B cell (primary cell): ENCODE measurements at regions not wholly inside any gene's neighbourhood (a gene's known extent, or its start where the extent isn't known, plus 50 kb on each side); places are given as distances from the start of the nearest gene placed in this dataset.

Experiments used
- ATAC-seq: fragments of 200-7000 bp; cut with Tn5 transposase; one replicate; pipeline ENCODE4 v1.10.0; 2021; ENCODE audit warnings: low read depth, mild to moderate bottlenecking, moderate number of reproducible peaks, moderate library complexity
- CTCF ChIA-PET: fragments of 350-600 bp; sonication (Branson Sonifier 250); formaldehyde crosslinking; loops from one replicate; lab custom pipeline; 2021; ENCODE audit warnings: antibody characterized with exemption, inconsistent platforms; lab: Charles Lee
- POLR2A ChIA-PET: fragments of 350-600 bp; sonication (Branson Sonifier 250); formaldehyde crosslinking; loops from one replicate; lab custom pipeline; 2021; ENCODE audit warnings: antibody characterized with exemption; lab: Charles Lee
- DNase-seq: peaks from one replicate; pipeline ENCODE4 v3.0.0; 2013
- H2AFZ ChIP-seq: 2 replicates; pipeline ENCODE4 v1.6.1; 2012; ENCODE audit warnings: mild to moderate bottlenecking, low read depth, low read length; ENCODE audit not compliant: insufficient read depth, poor library complexity, severe bottlenecking
- H3K27ac ChIP-seq, 2 donors: 1 replicate in 1 of 2; 2 replicates in 1 of 2; pipeline ENCODE4 v1.5.1; 2012 to 2013; ENCODE audit warnings: low read length in 2 of 2, mild to moderate bottlenecking in 2 of 2, moderate library complexity in 1 of 2
- H3K27me3 ChIP-seq, 4 experiments: fragments of 200-600 bp in 1 of 4; sonication (generic) in 1 of 4; replicated peaks in 1 of 4; 1 replicate in 2 of 4; 2 replicates in 2 of 4; pipeline versions ENCODE4 v1.6.1 to v1.7.0; 2013 to 2016; ENCODE audit warnings: low read length in 3 of 4, mild to moderate bottlenecking in 2 of 4, mixed read lengths in 1 of 4, moderate library complexity in 1 of 4; ENCODE audit not compliant: insufficient read depth in 4 of 4, control insufficient read depth in 3 of 4; ENCODE audit errors: control extremely low read depth in 1 of 4
- H3K36me3 ChIP-seq, 2 experiments: replicated peaks in 1 of 2; 1 replicate in 1 of 2; 2 replicates in 1 of 2; pipeline versions ENCODE4 v1.6.1 to v1.7.1; 2013; ENCODE audit warnings: low read length in 1 of 2; ENCODE audit not compliant: insufficient read depth in 2 of 2, control insufficient read depth in 1 of 2; ENCODE audit errors: control extremely low read depth in 1 of 2, extremely low read depth in 1 of 2
- H3K4me1 ChIP-seq, 2 donors: fragments of 200-600 bp in 1 of 2; sonication (generic) in 1 of 2; 1 replicate in 1 of 2; 2 replicates in 1 of 2; pipeline versions ENCODE4 v1.5.1 to v1.6.1; 2013 to 2017; ENCODE audit warnings: low read length in 2 of 2; ENCODE audit not compliant: control insufficient read depth in 2 of 2, insufficient read depth in 2 of 2
- H3K4me2 ChIP-seq: replicated peaks from 2 replicates; pipeline ENCODE3; 2012; ENCODE audit warnings: mild to moderate bottlenecking, low read depth, low read length; ENCODE audit not compliant: poor library complexity, severe bottlenecking
- H3K4me3 ChIP-seq, 5 experiments: fragments of 200-600 bp in 1 of 5; sonication (generic) in 1 of 5; 1 replicate in 3 of 5; 2 replicates in 2 of 5; pipeline versions ENCODE4 v1.5.1 to v1.7.0; 2011 to 2016; ENCODE audit warnings: low read length in 4 of 5, mild to moderate bottlenecking in 4 of 5, low read depth in 2 of 5, control low read depth in 1 of 5, moderate library complexity in 1 of 5; ENCODE audit not compliant: insufficient read depth in 1 of 5; ENCODE audit errors: control extremely low read depth in 1 of 5, extremely low read depth in 1 of 5
- H3K79me2 ChIP-seq: fragments of 200-600 bp; sonication (generic); one replicate; pipeline ENCODE4 v1.6.0; 2016; ENCODE audit warnings: low read length; ENCODE audit not compliant: control insufficient read depth, insufficient read depth
- H3K9ac ChIP-seq: fragments of 200-600 bp; sonication (generic); 2 replicates; pipeline ENCODE4 v1.6.1; 2017; ENCODE audit warnings: mild to moderate bottlenecking, low read length, moderate library complexity
- H3K9me3 ChIP-seq, 3 donors: one replicate each; pipeline versions ENCODE4 v1.6.1 to v1.7.1; 2013; ENCODE audit warnings: low read length in 2 of 3; ENCODE audit not compliant: control insufficient read depth in 2 of 3, insufficient read depth in 1 of 3; ENCODE audit errors: control extremely low read depth in 1 of 3
- H4K20me1 ChIP-seq: 2 replicates; pipeline ENCODE4 v1.6.0; 2012; ENCODE audit warnings: mild to moderate bottlenecking, low read length; ENCODE audit not compliant: insufficient read depth, control insufficient read depth, poor library complexity, severe bottlenecking
- H3K27ac Mint-ChIP-seq: one replicate; pipeline ENCODE4 v1.8.0; 2021; ENCODE audit warnings: mixed read lengths
- H3K27me3 Mint-ChIP-seq: one replicate; pipeline ENCODE4 v1.8.0; 2021; ENCODE audit warnings: mixed read lengths
- H3K4me1 Mint-ChIP-seq: one replicate; pipeline ENCODE4 v1.8.0; 2021; ENCODE audit warnings: mixed read lengths
- H3K4me3 Mint-ChIP-seq: one replicate; pipeline ENCODE4 v1.8.0; 2021; ENCODE audit warnings: mixed read lengths
- H3K9me3 Mint-ChIP-seq: one replicate; pipeline ENCODE4 v1.8.0; 2022; ENCODE audit warnings: mixed read lengths; ENCODE audit not compliant: insufficient read depth
- CTCF ChIP-seq: fragments of 200-600 bp; IDR thresholded peaks from one replicate; pipeline ENCODE4 v1.8.0; 2022; ENCODE audit warnings: antibody characterized with exemption, mild to moderate bottlenecking
- EZH2 ChIP-seq: IDR thresholded peaks from 2 replicates; pipeline ENCODE4 v1.6.1; 2012; ENCODE audit warnings: borderline replicate concordance, low read depth, mild to moderate bottlenecking, moderate library complexity, low read length; ENCODE audit not compliant: insufficient read depth, poor library complexity, severe bottlenecking
- WGBS: methylation state at CpG from one replicate; pipeline ENCODE4 v1.1.5; 2013; ENCODE audit warnings: missing lambda C conversion rate; ENCODE audit not compliant: insufficient coverage; 5-methylcytosine and 5-hydroxymethylcytosine counted together
- intact Hi-C: fragments of 100-400 bp; cut with micrococcal nuclease; formaldehyde crosslinking; loops from one replicate; pipeline ENCODE4 v1.10.0; 2022

GRCh38 chr7:42831718-42832522 is 80.0 kb downstream of the C7orf25 start:
- Mint-ChIP-seq H3K4me3 (no peak overlapping the region), H3K4me1 (no peaks in the 10 kb centered on the region), H3K27me3 (peaks cover 17% of the 10 kb centered on the region), H3K27ac (no peak overlapping the region), H3K9me3 (no peaks in the 10 kb centered on the region)
- Histone ChIP-seq H3K9ac (no peak overlapping the region), H3K36me3 (no peaks in the 10 kb centered on the region), H3K27me3 (peaks cover 0 to 4% (median 2%) of the 10 kb centered on the region in 4 experiments), H3K4me2 (no peak overlapping the region), H3K27ac (no peak overlapping the region), H3K79me2 (no peaks in the 10 kb centered on the region), H2AFZ (no peak overlapping the region), H3K4me3 (no peak overlapping the region), H3K9me3 (no peaks in the 10 kb centered on the region), H4K20me1 (no peaks in the 10 kb centered on the region), H3K4me1 (no peaks in the 10 kb centered on the region)
- intact Hi-C loops, result no loop called here
- ChIA-PET CTCF (interaction anchor here (1.4 kb wide), 1 partner anchor 20 kb away, joined by 3 read pairs; no protein-coding TSS in a partner anchor), POLR2A (no interaction called here)
- WGBS, result 67% methylated on average over 5 of the region's 9 CpGs
- TF ChIP-seq CTCF, result no peak
- no peak for TF ChIP-seq EZH2
- ATAC-seq, result no peak
- no peak for DNase-seq

GRCh38 chr7:42831006-42831717 is 80.7 kb downstream of the C7orf25 start:
- Mint-ChIP-seq H3K27ac (no peak overlapping the region), H3K4me3 (no peak overlapping the region), H3K4me1 (no peaks in the 10 kb centered on the region), H3K27me3 (peaks cover 17% of the 10 kb centered on the region), H3K9me3 (no peaks in the 10 kb centered on the region)
- Histone ChIP-seq H3K4me2 (no peak overlapping the region), H2AFZ (no peak overlapping the region), H3K27me3 (peaks cover 0 to 4% (median 2%) of the 10 kb centered on the region in 4 experiments), H3K9me3 (no peaks in the 10 kb centered on the region), H4K20me1 (no peaks in the 10 kb centered on the region), H3K9ac (no peak overlapping the region), H3K36me3 (no peaks in the 10 kb centered on the region), H3K27ac (no peak overlapping the region), H3K79me2 (no peaks in the 10 kb centered on the region), H3K4me1 (no peaks in the 10 kb centered on the region), H3K4me3 (no peak overlapping the region)
- intact Hi-C loops, result no loop called here
- ATAC-seq (no peak), DNase-seq (no peak)
- POLR2A ChIA-PET, result no interaction called here
- WGBS, result 79% methylated on average over 5 of the region's 6 CpGs
- no peak for TF ChIP-seq CTCF
- TF ChIP-seq EZH2, result no peak
- CTCF ChIA-PET, result interaction anchor here (1.4 kb wide), 1 partner anchor 21 kb away, joined by 3 read pairs; no protein-coding TSS in a partner anchor
